GM12873 (cell line): ENCODE measurements at regions not wholly inside any gene's neighbourhood (a gene's known extent, or its start where the extent isn't known, plus 50 kb on each side); places are given as distances from the start of the nearest gene placed in this dataset.

ENCODE experiments used
- TF ChIP-seq, protein P1 (sequence below): IDR thresholded peaks from 2 replicates; pipeline ENCODE4 v1.5.1; 2012; ENCODE audit warnings: low read depth, mild to moderate bottlenecking, moderate library complexity, low read length, control low read depth; ENCODE audit not compliant: insufficient read depth; ENCODE audit errors: missing control alignments

DNA sequence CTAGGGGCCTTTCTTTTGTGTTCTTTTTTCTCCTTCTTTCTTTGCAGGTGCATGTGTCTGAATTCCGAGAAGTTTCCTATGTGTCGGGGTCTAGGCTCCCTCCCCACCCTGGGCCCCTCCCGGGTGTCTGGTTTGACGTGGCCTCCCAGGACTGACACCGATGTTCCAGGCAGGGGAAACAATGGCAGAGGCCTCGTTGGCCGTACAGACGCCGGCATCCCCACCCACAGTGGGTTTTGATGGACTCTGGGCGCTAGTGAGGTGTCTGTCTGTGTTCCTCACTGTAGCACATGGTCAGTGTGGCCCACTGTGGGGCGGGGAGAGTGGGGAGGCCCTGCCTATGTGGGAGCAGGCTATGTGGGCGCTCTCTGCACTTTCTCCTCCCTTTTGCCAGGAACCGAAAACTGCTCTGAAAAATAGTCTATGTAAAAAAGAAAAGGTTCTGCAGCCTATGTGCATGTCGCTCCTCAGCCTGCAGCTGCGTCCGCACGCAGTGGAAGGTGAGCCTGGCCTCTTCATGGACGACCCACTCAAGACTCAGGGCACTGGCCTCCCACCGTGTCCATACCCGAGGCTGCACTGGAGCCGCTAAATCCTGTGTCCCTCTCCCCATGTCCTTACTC lies 90.9 kb upstream of the ASB18 start:
- TF ChIP-seq, protein P1, sequence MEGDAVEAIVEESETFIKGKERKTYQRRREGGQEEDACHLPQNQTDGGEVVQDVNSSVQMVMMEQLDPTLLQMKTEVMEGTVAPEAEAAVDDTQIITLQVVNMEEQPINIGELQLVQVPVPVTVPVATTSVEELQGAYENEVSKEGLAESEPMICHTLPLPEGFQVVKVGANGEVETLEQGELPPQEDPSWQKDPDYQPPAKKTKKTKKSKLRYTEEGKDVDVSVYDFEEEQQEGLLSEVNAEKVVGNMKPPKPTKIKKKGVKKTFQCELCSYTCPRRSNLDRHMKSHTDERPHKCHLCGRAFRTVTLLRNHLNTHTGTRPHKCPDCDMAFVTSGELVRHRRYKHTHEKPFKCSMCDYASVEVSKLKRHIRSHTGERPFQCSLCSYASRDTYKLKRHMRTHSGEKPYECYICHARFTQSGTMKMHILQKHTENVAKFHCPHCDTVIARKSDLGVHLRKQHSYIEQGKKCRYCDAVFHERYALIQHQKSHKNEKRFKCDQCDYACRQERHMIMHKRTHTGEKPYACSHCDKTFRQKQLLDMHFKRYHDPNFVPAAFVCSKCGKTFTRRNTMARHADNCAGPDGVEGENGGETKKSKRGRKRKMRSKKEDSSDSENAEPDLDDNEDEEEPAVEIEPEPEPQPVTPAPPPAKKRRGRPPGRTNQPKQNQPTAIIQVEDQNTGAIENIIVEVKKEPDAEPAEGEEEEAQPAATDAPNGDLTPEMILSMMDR = no peak

DNA sequence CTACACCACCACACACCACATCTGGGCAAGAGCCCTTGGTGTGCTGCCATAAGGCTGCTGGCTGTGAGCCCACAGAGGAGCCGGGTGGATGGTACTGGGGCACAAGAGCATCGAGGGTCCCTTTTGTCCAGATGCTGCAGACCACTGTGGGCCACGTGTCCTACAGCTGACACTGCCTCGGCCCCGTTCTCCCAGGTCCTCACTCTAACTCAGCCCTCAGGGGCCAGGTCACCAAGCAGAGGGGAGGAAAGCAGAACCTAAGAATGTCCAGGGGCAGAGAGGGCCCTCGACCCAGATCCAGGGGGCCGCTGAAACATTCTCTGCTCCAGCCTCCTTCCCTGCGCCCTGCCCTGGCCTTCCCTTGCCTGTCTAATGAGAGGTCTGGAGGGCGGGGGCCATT lies 91.7 kb upstream of the ASB18 start:
- TF ChIP-seq, protein P1 = no peak

DNA sequence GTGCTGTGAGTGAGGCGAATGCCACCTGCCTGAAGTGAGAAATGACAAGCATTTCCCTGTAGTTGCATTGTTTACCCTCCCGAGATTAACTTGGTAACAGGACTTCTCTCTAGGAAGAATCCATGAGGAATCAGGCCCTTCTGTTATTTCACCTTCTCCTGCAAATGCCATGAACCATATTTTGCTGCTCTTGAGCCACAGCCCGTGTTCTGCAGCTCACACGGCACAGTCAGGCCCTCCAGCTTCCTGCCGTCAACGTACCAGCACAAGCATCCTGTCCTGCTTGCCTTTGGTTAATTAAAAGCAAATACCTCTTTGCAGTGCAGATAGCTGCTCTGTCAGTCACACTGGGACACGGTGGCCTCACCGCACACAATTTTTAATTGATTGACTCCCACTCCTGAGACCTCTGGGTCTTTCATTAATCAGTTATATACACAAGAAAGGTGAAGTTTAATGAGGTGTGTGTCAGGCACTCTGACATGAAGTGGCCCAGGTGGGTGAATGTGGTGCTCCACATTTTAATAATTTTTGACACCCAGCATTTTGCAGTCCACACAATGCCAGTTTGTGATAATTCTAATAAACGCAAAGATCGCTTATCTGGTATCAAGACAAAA lies 95.3 kb upstream of the ASB18 start:
- TF ChIP-seq, protein P1 = no peak

DNA sequence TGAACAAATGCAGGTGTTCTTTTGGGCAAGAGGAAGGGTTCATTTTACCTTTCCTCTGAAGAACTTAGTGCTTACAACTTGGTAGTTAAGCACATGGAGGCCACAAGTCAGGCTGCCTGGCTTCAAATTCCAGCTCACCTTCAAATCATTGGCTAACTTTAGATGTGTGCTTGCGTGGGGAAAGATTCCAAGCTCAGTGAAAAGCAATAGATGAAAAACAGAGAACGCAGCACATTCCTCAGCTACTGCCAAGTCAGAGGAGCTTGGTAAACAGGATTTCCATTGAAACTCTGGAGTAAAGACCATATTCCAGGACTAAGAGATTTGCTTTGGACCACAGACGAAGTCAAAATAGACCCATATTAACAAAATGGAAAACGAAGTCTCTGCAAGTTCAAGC lies 96.3 kb upstream of the ASB18 start:
- TF ChIP-seq, protein P1 = no peak

DNA sequence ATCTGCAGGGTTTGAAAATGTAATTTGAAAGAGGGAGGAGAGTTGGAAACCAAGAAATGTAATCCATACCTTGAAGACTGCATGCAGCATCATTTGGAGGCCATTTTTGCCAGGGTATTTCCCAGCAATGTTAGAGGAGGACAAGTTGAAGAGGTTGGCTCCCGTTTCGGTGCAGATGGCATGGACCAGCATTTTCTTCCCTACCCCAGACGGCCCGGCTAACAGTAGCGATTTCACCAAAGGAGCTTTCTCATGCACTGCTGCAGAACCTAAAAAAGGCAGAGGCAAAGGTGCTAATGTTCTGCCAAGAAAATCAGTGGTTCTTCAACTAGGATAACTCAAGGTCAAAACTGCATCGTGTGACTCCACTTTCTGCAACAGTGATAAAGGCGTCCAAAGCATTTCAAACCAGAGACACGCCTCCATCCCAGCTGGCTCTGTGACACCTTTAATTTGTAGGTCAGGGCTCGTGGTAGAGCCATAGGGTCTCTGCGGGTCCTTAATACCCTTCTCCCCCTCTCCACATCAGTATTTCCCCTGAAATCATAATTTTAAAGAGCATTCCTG lies 99.6 kb upstream of the ASB18 start:
- TF ChIP-seq, protein P1 = no peak

DNA sequence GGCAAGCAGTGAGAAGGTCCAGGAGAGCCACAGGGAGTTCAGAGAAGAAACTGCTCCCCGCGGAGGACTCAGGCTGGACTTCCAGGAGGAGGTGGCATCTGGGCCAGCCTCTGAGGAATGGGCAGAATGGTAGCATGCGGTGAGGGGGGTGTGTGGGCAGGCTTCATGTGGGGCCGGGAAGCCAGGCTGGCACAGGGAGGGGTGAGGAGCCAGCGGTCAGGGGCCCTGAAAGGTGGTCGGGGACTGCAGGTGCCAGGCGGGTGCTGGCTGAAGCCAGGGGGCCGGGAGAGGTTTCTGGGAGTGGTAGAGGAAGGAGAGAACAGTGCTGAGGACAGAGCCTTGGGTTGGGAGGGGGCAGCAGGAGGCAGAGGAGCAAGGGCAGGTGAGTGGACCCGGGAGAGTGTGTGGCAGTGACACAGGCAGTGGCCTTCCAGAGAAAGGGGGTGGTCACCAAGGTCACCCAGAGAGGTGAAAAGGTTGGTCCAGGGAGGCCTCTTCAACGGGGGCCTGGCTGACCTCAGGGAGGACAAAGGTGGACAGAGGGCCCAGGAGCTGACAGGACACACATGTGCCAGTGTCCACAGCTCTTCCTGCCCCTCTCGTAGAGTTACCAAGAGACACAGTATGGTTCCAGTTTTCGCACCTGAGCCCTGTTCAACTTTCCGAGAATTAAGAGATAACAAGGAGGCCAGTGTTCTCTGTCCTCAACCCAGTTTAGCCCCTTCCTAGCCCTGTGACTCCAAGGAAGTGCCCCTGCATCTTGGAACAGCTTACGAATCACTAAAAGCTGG lies 101.2 kb upstream of the ASB18 start:
- TF ChIP-seq, protein P1 = no peak

DNA sequence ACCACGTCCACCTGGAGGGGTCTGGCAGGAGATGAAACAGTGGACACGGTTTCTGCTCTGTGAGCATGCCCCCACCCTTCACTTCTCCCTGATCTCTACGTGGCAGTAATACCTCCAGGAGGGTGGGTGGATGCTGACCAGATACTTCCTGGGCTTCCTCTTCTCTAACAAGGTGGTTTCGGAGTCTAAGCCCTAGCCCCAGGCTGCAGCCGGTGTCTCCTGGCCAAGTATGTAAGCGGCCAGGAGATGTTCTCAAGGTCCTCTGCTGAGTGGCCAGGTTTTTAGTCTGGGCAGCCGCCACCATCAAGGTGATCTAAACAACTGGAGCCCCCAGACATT lies 101.8 kb upstream of the ASB18 start:
- TF ChIP-seq, protein P1 = no peak
